GM12873 (cell line): ENCODE measurements at regions not wholly inside any gene's neighbourhood (a gene's known extent, or its start where the extent isn't known, plus 50 kb on each side); places are given as distances from the start of the nearest gene placed in this dataset.

Source experiments
- CTCF ChIP-seq: IDR thresholded peaks from 2 replicates; pipeline ENCODE4 v1.5.1; 2012; ENCODE audit warnings: low read depth, mild to moderate bottlenecking, moderate library complexity, low read length, control low read depth; ENCODE audit not compliant: insufficient read depth; ENCODE audit errors: missing control alignments

DNA sequence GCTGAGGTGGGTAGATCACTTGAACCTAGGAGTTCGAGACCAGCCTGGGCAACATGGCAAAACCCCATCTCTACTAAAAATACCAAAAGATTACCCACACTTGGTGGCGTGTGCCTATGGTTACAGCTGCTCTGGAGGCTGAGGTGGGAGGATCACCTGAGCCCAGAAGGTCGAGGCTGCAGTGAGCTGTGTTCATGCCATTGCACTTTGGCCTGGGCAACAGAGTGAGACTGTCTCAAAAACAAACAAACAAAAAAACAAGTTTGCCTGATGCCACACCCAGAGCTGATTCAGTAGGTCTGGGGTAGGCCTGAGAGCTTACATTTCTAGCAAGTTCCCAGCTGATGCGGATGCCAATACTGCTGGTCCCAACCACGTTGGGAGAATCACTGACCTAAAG is 60.5 kb upstream of the HSPA9 start:
- no peak for TF ChIP-seq CTCF

- TF ChIP-seq CTCF, result no peak
These were observed 60.1 kb upstream of the HSPA9 start for GRCh38 chr5:138635265-138635664.

GRCh38 chr5:138632900-138633489 is 57.8 kb upstream of the HSPA9 start:
- peak; percentile 58 for TF ChIP-seq CTCF

GRCh38 chr5:138631096-138631928 is 56.1 kb upstream of the HSPA9 start:
- TF ChIP-seq CTCF, result no peak

GRCh38 chr5:138629392-138629791 is 54.2 kb upstream of the HSPA9 start:
- no peak for TF ChIP-seq CTCF

- no peak for TF ChIP-seq CTCF
These were observed 51.2 kb upstream of the HSPA9 start for GRCh38 chr5:138626333-138626944.

DNA sequence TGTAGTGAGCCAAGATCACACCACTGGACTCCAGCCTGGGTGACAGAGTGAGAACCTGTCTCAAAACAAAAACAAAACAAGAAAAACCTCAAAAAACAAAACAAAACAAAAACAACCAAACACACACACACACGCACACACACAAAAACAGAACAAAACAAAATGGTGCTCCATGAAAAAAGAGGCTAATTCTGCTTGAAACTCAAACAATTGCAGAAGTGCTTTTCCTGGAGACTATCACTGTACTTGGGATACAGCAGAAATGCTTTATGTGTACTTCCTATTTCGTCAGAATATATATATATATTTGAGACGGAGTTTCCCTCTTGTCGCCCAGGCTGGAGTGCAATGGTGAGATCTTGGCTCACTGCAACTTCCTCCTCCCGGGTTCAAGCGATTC is 49.9 kb upstream of the HSPA9 start:
- TF ChIP-seq CTCF, result no peak
